Smooth muscle cell of the brain vasculature (primary cell): ENCODE measurements at regions not wholly inside any gene's neighbourhood (a gene's known extent, or its start where the extent isn't known, plus 50 kb on each side); places are given as distances from the start of the nearest gene placed in this dataset.
"Not testable (repeated sequence)": the region's sequence is repeated elsewhere in the genome, so short reads cannot be mapped to it uniquely, and the experiment has no call there.

Source experiments
- DNase-seq: peaks from one replicate; pipeline ENCODE4 v3.0.0-alpha.2; 2012; ENCODE audit warnings: low read depth, low spot score

DNA sequence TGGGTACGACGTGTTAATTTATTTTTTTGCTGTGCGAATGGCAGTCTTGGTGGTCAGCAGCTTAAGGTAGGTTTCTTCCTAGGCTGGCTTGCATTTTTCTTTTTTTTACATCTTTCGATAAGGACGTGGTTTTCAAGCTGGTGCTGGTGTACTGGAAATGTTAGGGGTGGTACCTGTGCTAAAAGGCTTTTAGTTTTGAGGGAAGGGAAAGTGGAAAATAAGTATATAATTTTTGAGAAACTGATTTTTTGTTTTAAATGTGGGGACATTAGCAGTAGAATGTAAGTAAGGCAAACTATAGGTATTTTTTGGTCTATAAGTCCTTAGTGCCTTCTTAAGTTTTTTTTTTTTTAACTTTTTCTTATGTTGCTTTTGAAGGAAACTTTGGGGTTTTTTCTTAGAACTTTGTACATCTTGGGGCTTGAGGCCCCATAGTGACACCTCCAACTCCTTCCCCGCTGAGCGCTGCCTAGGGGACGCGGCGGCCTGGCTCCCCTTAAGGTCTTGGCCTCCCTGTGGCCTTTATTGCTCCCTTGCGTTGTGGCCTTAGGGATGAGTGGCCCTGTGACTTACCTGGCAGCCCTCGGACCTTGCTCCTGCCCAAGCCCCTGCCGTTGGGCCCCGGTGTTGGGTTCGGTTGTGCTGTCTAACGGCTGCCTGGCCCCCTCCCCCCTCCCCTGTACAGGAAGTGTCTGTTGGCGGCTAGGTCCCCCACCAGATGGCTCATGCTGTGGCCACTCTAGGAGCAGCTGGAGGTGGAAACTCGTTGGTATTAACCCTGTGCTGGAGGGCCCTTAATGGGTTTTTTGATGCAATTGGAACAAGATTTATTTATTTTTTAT, 88.0 kb upstream of the RPRML start:
- peak; percentile 75 for DNase-seq

DNA sequence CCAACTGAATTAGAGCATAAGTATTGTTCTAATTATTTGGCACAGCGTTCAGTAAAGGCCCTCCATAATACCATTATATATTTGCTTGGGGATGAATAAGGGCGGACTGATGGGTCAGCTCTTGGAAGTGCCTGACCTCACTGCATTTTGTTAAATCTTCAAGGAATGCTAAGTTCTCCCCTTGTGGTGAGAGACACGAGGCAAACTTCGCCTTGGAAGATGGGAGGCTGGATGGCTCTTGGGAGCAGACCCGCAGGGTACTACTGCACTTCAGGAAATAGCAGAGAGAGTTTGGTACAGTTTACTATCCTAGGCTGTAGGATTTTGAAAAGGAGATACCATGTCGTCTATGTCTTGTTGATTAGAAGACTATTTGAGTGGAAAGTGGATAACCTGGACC, 87.0 kb upstream of the RPRML start:
- no peak for DNase-seq

DNA sequence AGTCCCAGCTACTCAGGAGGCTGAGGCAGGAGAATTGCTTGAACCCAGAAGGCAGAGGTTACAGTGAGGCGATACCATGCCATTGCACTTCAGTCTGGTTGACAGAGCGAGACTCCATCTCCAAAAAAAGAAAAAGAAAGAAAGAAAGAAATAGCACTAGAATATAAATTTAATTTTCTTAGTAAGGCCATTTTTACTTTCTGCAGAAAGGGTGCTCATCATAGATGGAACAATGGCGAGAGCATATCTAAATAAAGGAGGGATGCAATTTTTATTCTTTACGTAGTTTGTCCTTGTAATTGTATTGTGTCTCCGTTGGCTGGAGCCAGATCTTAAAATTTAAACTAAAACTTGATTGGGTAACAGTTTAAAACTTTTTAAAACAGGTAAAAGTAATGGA, 85.6 kb upstream of the RPRML start:
- no peak for DNase-seq

DNA sequence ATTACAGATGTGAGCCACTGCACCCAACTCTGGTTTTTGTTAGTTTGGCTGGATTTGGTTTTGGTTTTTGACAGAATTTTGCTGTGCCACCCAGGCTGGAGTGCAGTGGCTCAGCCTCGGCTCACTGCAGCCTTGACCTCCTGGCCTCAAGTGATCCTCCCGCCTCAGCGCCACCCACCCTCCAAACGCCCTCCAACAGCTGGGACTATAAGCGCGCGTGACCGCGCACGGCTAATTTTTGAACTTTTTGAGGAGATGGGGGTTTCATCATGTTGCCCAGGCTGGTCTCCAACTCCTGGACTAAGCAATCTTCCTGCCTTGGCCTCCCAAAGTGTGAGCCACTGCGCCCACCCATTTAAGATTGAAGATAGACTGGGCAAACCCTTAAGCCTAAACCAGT, 84.4 kb upstream of the RPRML start:
- DNase-seq = no peak

DNA sequence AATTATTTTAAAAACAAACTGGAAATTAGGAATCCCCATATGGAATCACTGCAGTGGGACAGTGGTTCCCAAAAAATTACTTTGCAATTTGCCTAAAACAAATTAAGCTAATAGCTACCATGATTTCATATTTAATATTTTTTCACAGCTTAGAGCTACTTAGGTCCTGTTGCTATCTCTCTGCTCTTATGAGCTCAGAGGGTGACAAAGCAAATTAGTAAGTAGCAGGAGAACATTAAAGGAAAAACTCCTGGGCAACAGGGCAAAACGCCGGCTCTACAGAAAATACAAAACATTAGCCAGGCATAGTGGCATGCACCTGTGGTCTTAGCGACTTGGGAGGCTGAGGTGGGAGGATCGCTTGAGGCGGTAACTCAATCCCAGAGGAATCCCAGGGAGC, 83.8 kb upstream of the RPRML start:
- not testable (repeated sequence) for DNase-seq

DNA sequence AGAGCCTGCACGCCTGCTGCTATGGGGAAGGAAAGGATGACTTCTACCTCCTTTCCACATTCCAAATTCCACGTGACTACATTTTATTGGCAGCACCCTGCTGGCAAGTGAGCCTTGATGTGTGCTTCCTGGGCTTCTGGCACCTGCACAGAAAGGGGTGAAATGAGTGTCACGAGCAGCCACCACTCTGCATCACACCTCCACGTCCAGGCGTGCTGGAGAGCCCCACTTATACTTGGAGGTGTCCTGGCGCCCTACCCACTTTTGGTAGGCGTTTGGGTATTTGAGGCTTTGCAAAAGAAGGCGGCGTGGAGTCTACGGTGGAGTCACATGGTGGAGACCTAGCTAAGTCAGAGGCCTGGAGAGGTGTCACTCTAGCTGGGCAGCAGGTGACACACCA, 81.0 kb upstream of the RPRML start:
- DNase-seq = not testable (repeated sequence)

DNA sequence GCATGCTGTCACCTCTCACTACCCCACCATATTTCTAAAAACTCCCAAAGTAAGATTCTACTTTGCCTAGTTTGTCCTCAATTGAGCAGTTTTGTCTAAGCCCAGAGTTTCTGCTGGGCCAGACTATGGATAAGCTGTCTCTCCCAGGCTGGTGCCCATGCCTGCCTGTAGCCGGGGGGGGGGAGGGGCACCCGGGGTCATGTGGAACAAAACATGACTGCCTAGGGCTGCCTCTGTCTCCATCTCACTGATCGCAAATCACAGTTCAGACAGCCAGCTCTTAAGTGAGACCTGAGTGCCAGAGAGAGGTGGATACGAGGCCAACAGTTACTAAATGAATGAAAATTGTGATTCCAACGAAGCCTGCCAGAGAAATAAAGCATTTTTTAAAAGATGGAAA, 78.8 kb upstream of the RPRML start:
- DNase-seq = no peak

DNA sequence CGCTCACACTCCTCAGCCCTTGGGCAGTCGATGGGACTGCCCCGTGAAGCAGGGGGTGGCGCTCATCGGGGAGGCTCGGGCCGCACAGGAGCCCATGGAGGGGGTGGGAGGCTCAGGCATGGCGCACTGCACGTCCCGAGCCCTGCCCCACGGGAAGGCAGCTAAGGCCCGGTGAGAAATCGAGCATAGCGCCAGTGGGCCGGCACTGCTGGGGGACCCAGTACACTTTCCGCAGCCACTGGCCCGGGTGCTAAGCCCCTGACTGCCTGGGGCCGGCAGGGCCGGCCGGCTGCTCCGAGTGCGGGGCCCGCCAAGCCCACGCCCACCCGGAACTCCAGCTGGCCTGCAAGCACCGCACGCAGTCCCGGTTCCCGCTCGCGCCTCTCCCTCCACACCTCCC, 78.2 kb upstream of the RPRML start:
- DNase-seq = not testable (repeated sequence)

DNA sequence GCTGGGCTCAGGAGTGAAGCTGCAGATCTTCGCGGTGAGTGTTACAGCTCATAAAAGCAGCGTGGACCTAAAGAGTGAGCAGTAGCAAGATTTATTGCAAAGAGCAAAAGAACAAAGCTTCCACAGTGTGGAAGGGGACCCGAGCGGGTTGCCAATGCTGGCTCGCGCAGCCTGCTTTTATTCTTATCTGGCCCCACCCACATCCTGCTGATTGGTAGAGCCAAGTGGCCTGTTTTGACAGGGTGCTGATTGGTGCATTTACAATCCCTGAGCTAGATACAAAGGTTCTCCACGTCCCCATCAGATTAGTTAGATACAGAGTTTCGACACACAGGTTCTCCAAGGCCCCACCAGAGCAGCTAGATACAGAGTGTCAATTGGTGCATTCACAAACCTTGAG, 77.6 kb upstream of the RPRML start:
- not testable (repeated sequence) for DNase-seq
